T-cell (primary cell): ENCODE measurements at regions not wholly inside any gene's neighbourhood (a gene's known extent, or its start where the extent isn't known, plus 50 kb on each side); places are given as distances from the start of the nearest gene placed in this dataset.
A peak's percentile ranks its signal among the peaks of the same experiment; 100 is the strongest.
"Not testable (repeated sequence)": the region's sequence is repeated elsewhere in the genome, so short reads cannot be mapped to it uniquely, and the experiment has no call there.

ENCODE experiments used
- ATAC-seq, 4 experiments: fragments of 200-7000 bp in 3 of 4; fragments of 150-1000 bp in 1 of 4; cut with Tn5 transposase; replicated peaks in 1 of 4; 1 replicate in 3 of 4; 2 replicates in 1 of 4; pipeline ENCODE4 v1.10.0; 2021; ENCODE audit warnings: moderate library complexity in 3 of 4, mild to moderate bottlenecking in 2 of 4, moderate number of reproducible peaks in 1 of 4
- CTCF ChIA-PET, 2 donors: fragments of 300-600 bp; sonication (Branson Sonifier 250); formaldehyde crosslinking; loops; one replicate each; lab custom pipeline; 2022; ENCODE audit warnings: antibody characterized with exemption in 2 of 2; lab: Charles Lee
- POLR2A ChIA-PET, 2 donors: fragments of 300-600 bp; sonication (Branson Sonifier 250); formaldehyde crosslinking; loops; one replicate each; lab custom pipeline; 2022; ENCODE audit warnings: antibody characterized with exemption in 2 of 2; lab: Charles Lee
- DNase-seq, 35 experiments: peaks; one replicate each; pipeline versions ENCODE4 v3.0.0 to v3.0.0-alpha.2; 2013 to 2023
- H3K27ac ChIP-seq: one replicate; pipeline ENCODE4 v1.5.1; 2013; ENCODE audit warnings: low read length
- H3K27me3 ChIP-seq, 2 experiments: replicated peaks in 1 of 2; 1 replicate in 1 of 2; 2 replicates in 1 of 2; pipeline versions ENCODE4 v1.6.1 to v1.7.0; 2013; ENCODE audit warnings: low read length in 1 of 2, mixed read lengths in 1 of 2; ENCODE audit not compliant: control insufficient read depth in 2 of 2, insufficient read depth in 2 of 2; ENCODE audit errors: extremely low read depth in 1 of 2
- H3K36me3 ChIP-seq, 2 donors: 1 replicate in 1 of 2; 2 replicates in 1 of 2; pipeline versions ENCODE4 v1.6.1 to v1.7.0; 2013; ENCODE audit warnings: low read length in 1 of 2; ENCODE audit not compliant: control insufficient read depth in 2 of 2, insufficient read depth in 1 of 2; ENCODE audit errors: extremely low read depth in 1 of 2
- H3K4me1 ChIP-seq, 2 experiments: 1 replicate in 1 of 2; 2 replicates in 1 of 2; pipeline versions ENCODE4 v1.6.1 to v1.7.0; 2013; ENCODE audit warnings: low read length in 2 of 2, mixed read lengths in 1 of 2; ENCODE audit not compliant: insufficient read depth in 2 of 2, control insufficient read depth in 1 of 2; ENCODE audit errors: extremely low read depth in 1 of 2
- H3K4me3 ChIP-seq, 2 donors: 1 replicate in 1 of 2; 2 replicates in 1 of 2; pipeline versions ENCODE4 v1.5.1 to v1.7.0; 2013; ENCODE audit warnings: mild to moderate bottlenecking in 2 of 2, low read length in 1 of 2, moderate library complexity in 1 of 2; ENCODE audit not compliant: control insufficient read depth in 1 of 2; ENCODE audit errors: extremely low read depth in 1 of 2
- H3K9me3 ChIP-seq: 2 replicates; pipeline ENCODE4 v1.7.0; 2013
- H3K27ac Mint-ChIP-seq, 2 donors: one replicate each; pipeline ENCODE4 v1.8.0; 2020 to 2021; ENCODE audit warnings: mild to moderate bottlenecking in 2 of 2, mixed read lengths in 2 of 2
- H3K27me3 Mint-ChIP-seq, 2 donors: one replicate each; pipeline ENCODE4 v1.8.0; 2021 to 2022; ENCODE audit warnings: mixed read lengths in 2 of 2
- H3K36me3 Mint-ChIP-seq: one replicate; pipeline ENCODE4 v1.8.0; 2021; ENCODE audit warnings: mixed read lengths
- H3K4me1 Mint-ChIP-seq, 3 donors: one replicate each; pipeline ENCODE4 v1.8.0; 2020 to 2022; ENCODE audit warnings: mixed read lengths in 3 of 3, mild to moderate bottlenecking in 1 of 3
- H3K4me3 Mint-ChIP-seq, 3 donors: one replicate each; pipeline ENCODE4 v1.8.0; 2020 to 2022; ENCODE audit warnings: mild to moderate bottlenecking in 3 of 3, mixed read lengths in 3 of 3, moderate library complexity in 3 of 3
- H3K9me3 Mint-ChIP-seq, 3 donors: one replicate each; pipeline ENCODE4 v1.8.0; 2020 to 2022; ENCODE audit warnings: mixed read lengths in 3 of 3
- WGBS: methylation state at CpG from one replicate; pipeline ENCODE4 v1.1.5; 2013; ENCODE audit warnings: missing lambda C conversion rate; ENCODE audit not compliant: insufficient coverage; 5-methylcytosine and 5-hydroxymethylcytosine counted together

- CTCF ChIA-PET = no interaction called here
- no peak overlapping the region for H3K27ac Mint-ChIP-seq
These were observed 337.4 kb upstream of the ID2 start for GRCh38 chr2:8344144-8345097.

DNA sequence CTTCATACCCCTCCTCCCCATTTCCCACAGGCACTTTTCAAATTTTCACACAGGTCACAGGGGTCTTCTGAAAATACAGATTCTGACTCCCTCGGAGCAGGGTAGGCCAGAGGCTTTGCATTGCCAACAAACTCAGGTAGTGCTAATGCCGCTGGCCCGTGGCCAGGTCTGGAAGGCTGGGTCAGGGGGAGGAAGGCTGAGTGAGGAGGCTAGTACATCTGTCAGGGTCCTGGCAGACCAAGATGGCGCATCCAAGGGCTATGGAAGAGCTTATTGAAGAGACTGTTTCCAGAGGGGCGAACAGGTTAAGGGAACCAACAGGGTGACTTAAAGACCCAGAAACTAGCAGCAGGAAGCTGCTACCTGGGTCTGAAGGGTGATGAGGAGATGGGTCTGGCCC lies 336.7 kb upstream of the ID2 start:
- POLR2A ChIA-PET = no interaction called here
- no peaks in the 10 kb centered on the region for H3K27me3 Mint-ChIP-seq
- Histone ChIP-seq H3K27ac (peak overlapping the region; percentile 54), H3K4me3 (no peak overlapping the region), H3K36me3 (no peaks in the 10 kb centered on the region), H3K9me3 (no peaks in the 10 kb centered on the region), H3K4me1 (peaks cover 0 to 18% of the 10 kb centered on the region in 2 experiments), H3K27me3 (no peaks in the 10 kb centered on the region)
- H3K36me3 Mint-ChIP-seq = no peaks in the 10 kb centered on the region
- 98% methylated on average over 5 of the region's 5 CpGs for WGBS
- H3K4me3 Mint-ChIP-seq = no peak overlapping the region
- no peak for ATAC-seq
- no peak for DNase-seq
- H3K4me1 Mint-ChIP-seq = peaks cover 0 to 12% (median 0%) of the 10 kb centered on the region in 3 donors
- no peak overlapping the region for H3K27ac Mint-ChIP-seq
- H3K9me3 Mint-ChIP-seq = no peaks in the 10 kb centered on the region
- CTCF ChIA-PET = no interaction called here

More at GRCh38 chr2:8344144-8345097, 337.4 kb upstream of the ID2 start:
- H3K4me1 ChIP-seq = peaks cover 0 to 18% of the 10 kb centered on the region in 2 experiments
- H3K36me3 ChIP-seq = no peaks in the 10 kb centered on the region
- Mint-ChIP-seq H3K36me3 (no peaks in the 10 kb centered on the region), H3K4me1 (peaks cover 0 to 12% (median 0%) of the 10 kb centered on the region in 3 donors), H3K4me3 (no peak overlapping the region), H3K9me3 (no peaks in the 10 kb centered on the region), H3K27me3 (no peaks in the 10 kb centered on the region)
- no peak overlapping the region for H3K27ac ChIP-seq
- no peak for ATAC-seq
- no peaks in the 10 kb centered on the region for H3K27me3 ChIP-seq
- DNase-seq = no peak
- H3K9me3 ChIP-seq = no peaks in the 10 kb centered on the region
- POLR2A ChIA-PET = no interaction called here
- 100% methylated on average over 7 of the region's 10 CpGs for WGBS
- no peak overlapping the region for H3K4me3 ChIP-seq

- CTCF ChIA-PET = no interaction called here
These were observed 335.6 kb upstream of the ID2 start for GRCh38 chr2:8346208-8346607.

DNA sequence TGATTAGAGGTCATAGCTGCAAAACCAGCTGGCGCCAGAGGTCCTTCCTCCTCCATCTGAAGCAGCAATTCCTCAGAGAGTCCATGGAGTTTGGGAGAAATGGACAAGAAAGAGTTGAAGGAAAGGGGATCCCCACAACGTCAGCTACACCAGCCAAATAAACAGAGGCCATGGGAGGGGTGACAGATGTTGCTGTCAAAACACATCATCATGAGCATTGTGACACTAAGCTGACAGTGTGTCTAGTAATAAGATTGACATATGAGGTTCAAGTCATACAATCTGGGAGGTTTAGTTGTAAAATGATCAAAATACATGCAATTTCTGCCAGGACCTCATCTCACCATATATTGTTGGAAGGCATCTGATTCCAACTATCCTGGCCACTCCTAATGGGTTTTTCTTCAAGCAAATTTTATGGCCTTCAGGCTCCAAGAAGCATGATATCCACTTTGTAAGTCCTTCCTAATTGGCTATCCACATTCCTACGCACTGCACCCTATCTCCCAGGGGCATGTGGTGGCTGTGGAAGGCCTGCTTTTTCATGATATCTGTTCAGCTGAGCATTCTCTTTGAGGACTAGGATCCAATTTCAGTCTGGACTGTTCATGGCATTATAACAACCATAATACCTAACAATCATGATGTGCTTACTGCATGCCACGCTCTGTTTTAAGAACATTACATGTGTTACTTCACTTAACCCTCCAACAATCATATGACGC lies 335.0 kb upstream of the ID2 start:
- Mint-ChIP-seq H3K27me3 (no peaks in the 10 kb centered on the region), H3K9me3 (no peaks in the 10 kb centered on the region), H3K27ac (no peak overlapping the region), H3K4me3 (no peak overlapping the region), H3K36me3 (no peaks in the 10 kb centered on the region), H3K4me1 (peaks cover 0 to 12% (median 0%) of the 10 kb centered on the region in 3 donors)
- H3K36me3 ChIP-seq = no peaks in the 10 kb centered on the region
- no peak for ATAC-seq
- POLR2A ChIA-PET = interaction anchor here in 1 of 2 donors (0.5 kb wide), 1 partner anchor 66 kb away, joined by 5 read pairs; no protein-coding TSS in a partner anchor
- CTCF ChIA-PET = no interaction called here
- no peaks in the 10 kb centered on the region for H3K9me3 ChIP-seq
- peak overlapping the region; percentile 54 for H3K27ac ChIP-seq
- no peaks in the 10 kb centered on the region for H3K27me3 ChIP-seq
- no CpG with 5 or more reads among the region's 5 CpGs for WGBS
- H3K4me3 ChIP-seq = no peak overlapping the region
- peaks cover 0 to 18% of the 10 kb centered on the region in 2 experiments for H3K4me1 ChIP-seq
- DNase-seq = peak in 1 of 35 experiments; percentile 13

More at GRCh38 chr2:8346208-8346607, 335.6 kb upstream of the ID2 start:
- Histone ChIP-seq H3K9me3 (no peaks in the 10 kb centered on the region), H3K4me3 (no peak overlapping the region), H3K27ac (peak overlapping the region; percentile 54), H3K4me1 (peaks cover 0 to 18% of the 10 kb centered on the region in 2 experiments), H3K36me3 (no peaks in the 10 kb centered on the region), H3K27me3 (no peaks in the 10 kb centered on the region)
- peak in 2 of 35 experiments; percentile 18 to 23 for DNase-seq
- Mint-ChIP-seq H3K27me3 (no peaks in the 10 kb centered on the region), H3K9me3 (no peaks in the 10 kb centered on the region), H3K4me3 (no peak overlapping the region), H3K36me3 (no peaks in the 10 kb centered on the region), H3K27ac (no peak overlapping the region), H3K4me1 (peaks cover 0 to 12% (median 0%) of the 10 kb centered on the region in 3 donors)
- peak in 1 of 4 experiments; percentile 16 for ATAC-seq
- POLR2A ChIA-PET = interaction anchor here in 1 of 2 donors (0.5 kb wide), 1 partner anchor 66 kb away, joined by 5 read pairs; no protein-coding TSS in a partner anchor
- no CpG with 5 or more reads among the region's 7 CpGs for WGBS

- H3K36me3 Mint-ChIP-seq, H3K27ac Mint-ChIP-seq, H3K4me3 Mint-ChIP-seq, DNase-seq, H3K27me3 ChIP-seq, CTCF ChIA-PET, H3K4me3 ChIP-seq, POLR2A ChIA-PET, H3K27ac ChIP-seq, H3K9me3 Mint-ChIP-seq, ATAC-seq, H3K36me3 ChIP-seq, H3K9me3 ChIP-seq, H3K27me3 Mint-ChIP-seq: not testable (repeated sequence)
- no CpG with 5 or more reads among the region's 4 CpGs for WGBS
- peaks cover 0 to 12% (median 0%) of the 10 kb centered on the region in 3 donors for H3K4me1 Mint-ChIP-seq
- H3K4me1 ChIP-seq = peaks cover 0 to 18% of the 10 kb centered on the region in 2 experiments
These were observed 332.9 kb upstream of the ID2 start for GRCh38 chr2:8348911-8349310.

- H3K27ac Mint-ChIP-seq = no peak overlapping the region
- ATAC-seq = no peak
These were observed 329.6 kb upstream of the ID2 start for GRCh38 chr2:8352296-8352695.

More at GRCh38 chr2:8352296-8352695, 329.6 kb upstream of the ID2 start:
- H3K9me3 Mint-ChIP-seq = peaks cover 0 to 8% (median 2%) of the 10 kb centered on the region in 3 donors
- ChIA-PET POLR2A (interaction anchor here (0.5 to 0.6 kb wide), 2 partner anchors 101 to 229 kb away, joined by 3 to 10 read pairs; no protein-coding TSS in a partner anchor), CTCF (interaction anchor here in 1 of 2 donors (0.6 kb wide), 1 partner anchor 27 kb away, joined by 3 read pairs; no protein-coding TSS in a partner anchor)
- no peaks in the 10 kb centered on the region for H3K36me3 Mint-ChIP-seq
- Histone ChIP-seq H3K4me1 (peaks cover 0 to 2% of the 10 kb centered on the region in 2 experiments), H3K27ac (no peak overlapping the region), H3K4me3 (no peak overlapping the region), H3K27me3 (no peaks in the 10 kb centered on the region), H3K36me3 (no peaks in the 10 kb centered on the region), H3K9me3 (no peaks in the 10 kb centered on the region)
- no CpG with 5 or more reads among the region's 4 CpGs for WGBS
- no peak overlapping the region for H3K4me3 Mint-ChIP-seq
- DNase-seq = no peak
- no peaks in the 10 kb centered on the region for H3K27me3 Mint-ChIP-seq
- H3K4me1 Mint-ChIP-seq = no peaks in the 10 kb centered on the region
